Upper lobe of right lung (tissue), 1 donor: ENCODE measurements at regions not wholly inside any gene's neighbourhood (a gene's known extent, or its start where the extent isn't known, plus 50 kb on each side); places are given as distances from the start of the nearest gene placed in this dataset.

Source experiments
- ATAC-seq: fragments of 200-7000 bp; cut with Tn5 transposase; one replicate; pipeline ENCODE4 v1.9.1; 2020; ENCODE audit warnings: mild to moderate bottlenecking, moderate library complexity
- DNase-seq: peaks from one replicate; pipeline ENCODE4 v3.0.0-alpha.2; 2020
- H3K27ac ChIP-seq: fragments of 200-600 bp; one replicate; pipeline ENCODE4 v1.8.0; 2022
- H3K27me3 ChIP-seq: fragments of 200-600 bp; one replicate; pipeline ENCODE4 v1.8.0; 2022; ENCODE audit warnings: mild to moderate bottlenecking
- H3K36me3 ChIP-seq: fragments of 200-600 bp; one replicate; pipeline ENCODE4 v1.8.0; 2022
- H3K4me1 ChIP-seq: fragments of 200-600 bp; one replicate; pipeline ENCODE4 v1.8.0; 2022
- H3K4me3 ChIP-seq: fragments of 200-600 bp; one replicate; pipeline ENCODE4 v1.8.0; 2022; ENCODE audit warnings: mild to moderate bottlenecking
- H3K9me3 ChIP-seq: fragments of 200-600 bp; one replicate; pipeline ENCODE4 v1.8.0; 2022
- CTCF ChIP-seq: fragments of 200-600 bp; IDR thresholded peaks from one replicate; pipeline ENCODE4 v1.8.0; 2022; ENCODE audit warnings: antibody characterized with exemption
- intact Hi-C: fragments of 100-400 bp; cut with DNase I; formaldehyde crosslinking; loops from one replicate; pipeline ENCODE4 v1.11.0; 2022
- donor health status: DM: no; HTN: yes; CAD: no; lungs with severe emphysema.

- DNase-seq, result no peak
- Histone ChIP-seq H3K27me3 (no peaks in the 10 kb centered on the region), H3K9me3 (no peaks in the 10 kb centered on the region), H3K27ac (no peak overlapping the region), H3K4me3 (no peak overlapping the region), H3K4me1 (no peaks in the 10 kb centered on the region), H3K36me3 (no peaks in the 10 kb centered on the region)
- intact Hi-C loops, result no loop called here
- ATAC-seq, result no peak
- TF ChIP-seq CTCF, result no peak
Measured at GRCh38 chrY:21315366-21315765, 195.8 kb upstream of the RBMY1B start.
